Upper lobe of left lung (tissue), 4 donors: ENCODE measurements at regions not wholly inside any gene's neighbourhood (a gene's known extent, or its start where the extent isn't known, plus 50 kb on each side); places are given as distances from the start of the nearest gene placed in this dataset.

Experiments
- CTCF ChIP-seq, 6 experiments: fragments of 450-650 bp in 4 of 6; fragments of 200-600 bp in 2 of 6; sonication (generic) in 2 of 6; IDR thresholded peaks; one replicate each; pipeline ENCODE4 v1.5.1; 2016 to 2019; ENCODE audit warnings: antibody characterized with exemption in 6 of 6
- EP300 ChIP-seq, 4 donors: sonication (generic); formaldehyde crosslinking; IDR thresholded peaks; one replicate each; pipeline ENCODE4 v1.5.1; 2017; ENCODE audit warnings: antibody characterized with exemption in 4 of 4, control low read depth in 2 of 4
- POLR2AphosphoS5 ChIP-seq, 2 donors: sonication (generic); formaldehyde crosslinking; IDR thresholded peaks; one replicate each; pipeline ENCODE4 v1.5.1; 2017; ENCODE audit warnings: antibody characterized with exemption in 2 of 2

- TF ChIP-seq CTCF (IDR thresholded peaks at IDR 0.05) (no peak), POLR2AphosphoS5 (IDR thresholded peaks at IDR 0.05) (no peak), EP300 (IDR thresholded peaks at IDR 0.05) (no peak)
These were observed 309.8 kb upstream of the TMEM132C start for GRCh38 chr12:127957001-127957660.
